ENCODE measurements at regions not wholly inside any gene's neighbourhood (a gene's known extent, or its start where the extent isn't known, plus 50 kb on each side); places are given as distances from the start of the nearest gene placed in this dataset.

GRCh38 chr6:98433325-98434056 is 400.9 kb upstream of the POU3F2 start:
- intact Hi-C loops (cut with DNase I), result no loop called here
- DNase-seq (ENCODE audit: missing footprints) (no peak), ATAC-seq (no peak)

GRCh38 chr6:98443633-98444032 is 390.7 kb upstream of the POU3F2 start:
- intact Hi-C loops (cut with DNase I), result no loop called here
- ATAC-seq, result no peak

GRCh38 chr6:98452685-98453084 is 381.7 kb upstream of the POU3F2 start:
- intact Hi-C loops (cut with DNase I), result no loop called here
- no peak for DNase-seq (ENCODE audit: missing footprints)
- no peak for ATAC-seq

More at GRCh38 chr6:98443633-98444032, 390.7 kb upstream of the POU3F2 start:
- no peak for DNase-seq (ENCODE audit: missing footprints)

- intact Hi-C loops (cut with DNase I), result no loop called here
- ATAC-seq (no peak), DNase-seq (ENCODE audit: missing footprints) (no peak)
Observed at GRCh38 chr6:98454809-98455322, 379.5 kb upstream of the POU3F2 start.

- no peak for DNase-seq (ENCODE audit: missing footprints)
- ATAC-seq, result no peak
- intact Hi-C loops (cut with DNase I), result no loop called here
Observed at GRCh38 chr6:98458708-98459107, 375.7 kb upstream of the POU3F2 start.

GRCh38 chr6:98463038-98464000 is 371.1 kb upstream of the POU3F2 start:
- intact Hi-C loops (cut with DNase I), result no loop called here

GRCh38 chr6:98467091-98467490 is 367.3 kb upstream of the POU3F2 start:
- ATAC-seq (no peak), DNase-seq (ENCODE audit: missing footprints) (no peak)
- intact Hi-C loops (cut with DNase I), result no loop called here

More at GRCh38 chr6:98463038-98464000, 371.1 kb upstream of the POU3F2 start:
- no peak for ATAC-seq
- no peak for DNase-seq (ENCODE audit: missing footprints)

- no peak for ATAC-seq
Observed at GRCh38 chr6:98467902-98468301, 366.5 kb upstream of the POU3F2 start.

GRCh38 chr6:98469141-98469540 is 365.2 kb upstream of the POU3F2 start:
- DNase-seq (ENCODE audit: missing footprints), result no peak
- ATAC-seq, result no peak
- intact Hi-C loops (cut with DNase I), result no loop called here

More at GRCh38 chr6:98467902-98468301, 366.5 kb upstream of the POU3F2 start:
- no peak for DNase-seq (ENCODE audit: missing footprints)
- intact Hi-C loops (cut with DNase I), result no loop called here

GRCh38 chr6:98470821-98471220 is 363.6 kb upstream of the POU3F2 start:
- DNase-seq (ENCODE audit: missing footprints), result no peak
- no peak for ATAC-seq
- intact Hi-C loops (cut with DNase I), result no loop called here

- no peak for ATAC-seq
- DNase-seq (ENCODE audit: missing footprints), result no peak
- intact Hi-C loops (cut with DNase I), result no loop called here
Observed at GRCh38 chr6:98471444-98471843, 362.9 kb upstream of the POU3F2 start.

- ATAC-seq (no peak), DNase-seq (ENCODE audit: missing footprints) (no peak)
- intact Hi-C loops (cut with DNase I), result no loop called here
Observed at GRCh38 chr6:98477231-98477630, 357.1 kb upstream of the POU3F2 start.

- intact Hi-C loops (cut with DNase I), result no loop called here
- DNase-seq (ENCODE audit: missing footprints) (no peak), ATAC-seq (no peak)
Observed at GRCh38 chr6:98484696-98485095, 349.7 kb upstream of the POU3F2 start.

GRCh38 chr6:98485593-98485992 is 348.8 kb upstream of the POU3F2 start:
- no peak for ATAC-seq
- intact Hi-C loops (cut with DNase I), result no loop called here
- DNase-seq (ENCODE audit: missing footprints), result no peak

GRCh38 chr6:98486057-98486456 is 348.3 kb upstream of the POU3F2 start:
- intact Hi-C loops (cut with DNase I), result no loop called here
- ATAC-seq (no peak), DNase-seq (ENCODE audit: missing footprints) (no peak)

GRCh38 chr6:98487612-98488011 is 346.8 kb upstream of the POU3F2 start:
- DNase-seq (ENCODE audit: missing footprints) (no peak), ATAC-seq (no peak)
- intact Hi-C loops (cut with DNase I), result no loop called here

- intact Hi-C loops (cut with DNase I), result no loop called here
- no peak for ATAC-seq
- no peak for DNase-seq (ENCODE audit: missing footprints)
Observed at GRCh38 chr6:98498144-98498775, 336.1 kb upstream of the POU3F2 start.

- ATAC-seq (no peak), DNase-seq (ENCODE audit: missing footprints) (no peak)
- intact Hi-C loops (cut with DNase I), result no loop called here
Observed at GRCh38 chr6:98498866-98499265, 335.5 kb upstream of the POU3F2 start.

- intact Hi-C loops (cut with DNase I), result no loop called here
- ATAC-seq (no peak), DNase-seq (ENCODE audit: missing footprints) (no peak)
Observed at GRCh38 chr6:98514073-98514720, 320.2 kb upstream of the POU3F2 start.
